Thymus (tissue), 11 donors: ENCODE measurements at regions not wholly inside any gene's neighbourhood (a gene's known extent, or its start where the extent isn't known, plus 50 kb on each side); places are given as distances from the start of the nearest gene placed in this dataset.

Source experiments
- DNase-seq, 9 donors: peaks; one replicate each; pipeline ENCODE4 v3.0.0-alpha.2; 2013; ENCODE audit warnings: low spot score in 9 of 9, low read depth in 6 of 9, missing footprints in 1 of 9
- H3K27ac ChIP-seq, 2 donors: one replicate each; pipeline ENCODE4 v1.5.1; 2013; ENCODE audit warnings: control low read depth in 1 of 2, low read depth in 1 of 2, low read length in 1 of 2, mild to moderate bottlenecking in 1 of 2, moderate library complexity in 1 of 2
- H3K27me3 ChIP-seq, 2 donors: one replicate each; pipeline ENCODE4 v1.5.1; 2013; ENCODE audit warnings: low read length in 1 of 2; ENCODE audit not compliant: control insufficient read depth in 2 of 2, insufficient read depth in 1 of 2
- H3K36me3 ChIP-seq, 2 donors: one replicate each; pipeline ENCODE4 v1.5.1; 2013; ENCODE audit warnings: low read length in 1 of 2, mild to moderate bottlenecking in 1 of 2, moderate library complexity in 1 of 2; ENCODE audit not compliant: control insufficient read depth in 2 of 2, insufficient read depth in 2 of 2
- H3K4me1 ChIP-seq, 2 donors: one replicate each; pipeline ENCODE4 v1.5.1; 2013; ENCODE audit warnings: low read length in 2 of 2; ENCODE audit not compliant: control insufficient read depth in 2 of 2, insufficient read depth in 2 of 2
- H3K4me3 ChIP-seq, 2 donors: one replicate each; pipeline ENCODE4 v1.5.1; 2013; ENCODE audit warnings: low read length in 2 of 2, control low read depth in 1 of 2, mild to moderate bottlenecking in 1 of 2
- H3K9me3 ChIP-seq, 2 donors: one replicate each; pipeline ENCODE4 v1.5.1; 2013; ENCODE audit warnings: low read length in 1 of 2, mild to moderate bottlenecking in 1 of 2; ENCODE audit not compliant: control insufficient read depth in 2 of 2, insufficient read depth in 1 of 2
- WGBS: extraction: QIAGEN DNeasy Blood & Tissue Kit; methylation state at CpG from one replicate; pipeline ENCODE4 v1.1.7; 2013; 5-methylcytosine and 5-hydroxymethylcytosine counted together
- donor health status: healthy.

DNA sequence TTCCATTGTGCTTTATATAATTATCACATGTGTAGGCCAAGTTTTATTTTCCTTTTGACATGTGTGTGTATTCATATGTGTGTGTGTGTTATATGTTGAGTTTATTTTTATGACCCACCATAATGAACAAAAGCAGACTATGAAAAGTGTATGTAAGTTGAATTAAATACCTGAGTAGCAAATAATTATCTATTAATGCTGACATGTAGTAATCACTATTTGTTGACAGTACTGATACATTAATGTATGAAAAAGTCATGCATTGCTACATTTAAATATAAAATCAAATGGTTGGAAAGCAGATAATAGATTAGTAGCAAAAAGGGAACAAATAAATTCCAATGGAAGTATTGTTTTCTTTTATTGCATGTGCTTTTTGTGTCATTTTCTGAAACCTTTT, 1948.5 kb upstream of the PCDH20 start:
- no peak for DNase-seq
- Histone ChIP-seq H3K36me3 (no peaks in the 10 kb centered on the region), H3K4me3 (no peak overlapping the region), H3K27ac (no peak overlapping the region), H3K4me1 (no peaks in the 10 kb centered on the region), H3K27me3 (no peaks in the 10 kb centered on the region), H3K9me3 (peaks cover 1 to 2% of the 10 kb centered on the region in 2 donors)

DNA sequence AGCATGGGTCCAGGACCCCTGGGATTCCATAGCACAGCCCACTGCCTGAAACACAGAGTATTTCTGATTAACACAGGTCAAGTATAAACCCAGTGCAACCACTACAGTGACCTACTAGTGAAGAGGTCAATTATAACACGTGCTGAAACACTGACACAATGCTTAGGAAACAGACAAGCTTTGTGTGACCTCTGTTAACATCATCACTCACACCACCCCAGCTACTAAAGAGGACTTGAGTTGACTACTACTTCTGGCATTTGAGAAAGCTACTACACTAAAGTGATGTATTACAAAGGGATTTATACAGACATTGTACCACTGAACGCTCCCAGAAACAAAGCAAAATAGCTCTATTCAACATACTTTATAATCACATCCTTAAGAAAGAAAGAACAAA, 1935.9 kb upstream of the PCDH20 start:
- no peak overlapping the region for H3K27ac ChIP-seq
- no peaks in the 10 kb centered on the region for H3K4me1 ChIP-seq
- no peak for DNase-seq
- no peaks in the 10 kb centered on the region for H3K27me3 ChIP-seq
- WGBS, result 91% methylated on average over 2 of the region's 2 CpGs
- no peaks in the 10 kb centered on the region for H3K36me3 ChIP-seq
- no peak overlapping the region for H3K4me3 ChIP-seq
- H3K9me3 ChIP-seq, result no peaks in the 10 kb centered on the region

DNA sequence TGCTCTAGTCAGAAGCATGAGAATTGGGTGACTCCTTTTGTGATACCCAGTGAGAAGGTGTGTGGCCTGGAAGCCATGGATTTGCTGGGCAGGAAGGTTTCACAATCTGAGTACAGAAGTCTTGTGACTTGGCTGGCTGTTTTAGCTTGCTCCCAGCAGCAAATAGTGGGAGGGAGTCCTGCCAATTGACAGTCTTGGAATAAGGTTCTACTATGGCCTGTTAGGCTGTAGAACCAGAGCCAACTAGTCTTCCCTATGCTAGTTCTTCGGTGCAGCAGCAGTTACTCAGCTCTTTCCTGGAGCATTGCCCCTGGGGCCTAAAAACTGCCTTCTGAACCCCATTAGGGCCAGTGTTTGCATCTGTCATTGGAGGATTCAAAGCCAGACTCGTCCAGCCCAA, 1935.4 kb upstream of the PCDH20 start:
- DNase-seq, result no peak
- H3K4me3 ChIP-seq, result no peak overlapping the region
- no peak overlapping the region for H3K27ac ChIP-seq
- 78% methylated on average over 2 of the region's 2 CpGs for WGBS
- no peaks in the 10 kb centered on the region for H3K27me3 ChIP-seq
- H3K4me1 ChIP-seq, result no peaks in the 10 kb centered on the region
- H3K9me3 ChIP-seq, result no peaks in the 10 kb centered on the region
- no peaks in the 10 kb centered on the region for H3K36me3 ChIP-seq

GRCh38 chr13:63345835-63346234, 1930.2 kb upstream of the PCDH20 start:
- Histone ChIP-seq H3K4me3 (no peak overlapping the region), H3K27me3 (no peaks in the 10 kb centered on the region)
- DNase-seq, result no peak

DNA sequence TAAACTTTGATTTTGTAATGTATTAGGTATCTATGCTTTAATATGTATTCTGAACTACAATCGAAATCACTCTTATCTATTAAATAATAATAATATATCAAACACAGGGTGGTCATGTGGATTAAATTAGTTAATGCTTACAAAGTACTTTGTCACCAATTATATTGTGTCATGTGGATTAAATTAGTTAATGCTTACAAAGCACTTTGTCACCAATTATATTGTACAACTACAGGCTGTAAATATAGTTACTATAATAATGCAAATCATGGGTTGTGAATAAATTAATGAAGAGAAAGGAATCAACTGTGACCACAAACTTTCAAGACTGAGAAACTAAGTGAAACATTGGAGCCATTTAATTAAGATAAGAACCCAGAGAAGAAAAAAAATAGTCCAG, 1929.1 kb upstream of the PCDH20 start:
- Histone ChIP-seq H3K27ac (no peak overlapping the region), H3K4me1 (no peaks in the 10 kb centered on the region), H3K9me3 (no peaks in the 10 kb centered on the region), H3K27me3 (no peaks in the 10 kb centered on the region), H3K36me3 (no peaks in the 10 kb centered on the region), H3K4me3 (no peak overlapping the region)
- 89% methylated on average over 1 of the region's 1 CpG for WGBS
- DNase-seq, result no peak

More at GRCh38 chr13:63345835-63346234, 1930.2 kb upstream of the PCDH20 start:
- Histone ChIP-seq H3K36me3 (no peaks in the 10 kb centered on the region), H3K4me1 (no peaks in the 10 kb centered on the region), H3K27ac (no peak overlapping the region), H3K9me3 (no peaks in the 10 kb centered on the region)

DNA sequence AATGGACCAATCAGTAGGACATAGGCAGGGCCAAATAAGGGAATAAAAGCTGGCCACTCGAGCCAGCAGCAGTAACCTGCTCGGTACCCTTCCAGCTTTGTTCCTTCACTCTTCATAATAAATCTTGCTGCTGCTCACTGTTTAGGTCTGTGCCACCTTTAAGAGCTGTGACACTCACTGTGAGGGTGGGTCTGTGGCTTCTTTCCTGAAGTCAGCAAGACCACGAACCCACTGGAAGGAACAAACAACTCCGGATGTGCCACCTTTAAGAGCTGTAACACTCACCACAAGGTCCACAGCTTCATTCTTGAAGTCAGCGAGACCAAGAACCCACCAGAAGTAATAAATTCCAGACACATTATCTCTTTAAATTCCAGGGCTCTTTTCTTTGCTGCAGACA, 1922.3 kb upstream of the PCDH20 start:
- no peaks in the 10 kb centered on the region for H3K36me3 ChIP-seq
- H3K4me1 ChIP-seq, result no peaks in the 10 kb centered on the region
- no peak overlapping the region for H3K27ac ChIP-seq
- no peak overlapping the region for H3K4me3 ChIP-seq
- WGBS, result 83% methylated on average over 5 of the region's 5 CpGs
- no peak for DNase-seq
- H3K27me3 ChIP-seq, result no peaks in the 10 kb centered on the region
- H3K9me3 ChIP-seq, result no peaks in the 10 kb centered on the region

DNA sequence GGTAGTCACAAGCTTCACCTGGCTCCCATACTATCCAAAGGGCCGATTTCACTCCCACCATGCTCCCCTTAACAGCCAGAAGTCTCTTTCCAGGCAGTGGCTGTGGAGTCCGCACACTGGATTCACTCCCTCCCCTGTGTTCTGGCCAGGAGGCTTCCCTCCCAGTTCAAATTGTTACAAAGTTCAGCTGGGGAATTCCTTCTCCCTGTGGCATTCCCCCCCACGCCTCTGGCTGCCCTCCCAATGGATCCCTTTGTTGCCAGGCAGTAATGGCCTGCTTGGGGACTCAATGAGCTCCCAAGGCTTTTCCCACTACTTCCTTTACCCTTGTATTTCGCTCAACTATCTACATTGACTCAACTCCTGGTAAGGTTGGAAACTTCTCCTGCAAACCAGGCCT, 1921.4 kb upstream of the PCDH20 start:
- DNase-seq, result no peak
- Histone ChIP-seq H3K27ac (no peak overlapping the region), H3K9me3 (no peaks in the 10 kb centered on the region), H3K4me3 (no peak overlapping the region), H3K36me3 (no peaks in the 10 kb centered on the region), H3K27me3 (no peaks in the 10 kb centered on the region), H3K4me1 (no peaks in the 10 kb centered on the region)
- WGBS, result 73% methylated on average over 4 of the region's 4 CpGs

- no peaks in the 10 kb centered on the region for H3K27me3 ChIP-seq
- H3K4me1 ChIP-seq, result no peaks in the 10 kb centered on the region
- no peaks in the 10 kb centered on the region for H3K36me3 ChIP-seq
- no peak overlapping the region for H3K4me3 ChIP-seq
- WGBS, result 80% methylated on average over 1 of the region's 1 CpG
- no peak for DNase-seq
- H3K27ac ChIP-seq, result no peak overlapping the region
- H3K9me3 ChIP-seq, result no peaks in the 10 kb centered on the region
Measured at GRCh38 chr13:63336549-63336948, 1920.9 kb upstream of the PCDH20 start.

GRCh38 chr13:63327584-63327983, 1911.9 kb upstream of the PCDH20 start:
- no peaks in the 10 kb centered on the region for H3K27me3 ChIP-seq
- H3K4me1 ChIP-seq, result no peaks in the 10 kb centered on the region
- no peak overlapping the region for H3K4me3 ChIP-seq
- H3K36me3 ChIP-seq, result no peaks in the 10 kb centered on the region
- H3K9me3 ChIP-seq, result no peaks in the 10 kb centered on the region
- 94% methylated on average over 1 of the region's 1 CpG for WGBS
- DNase-seq, result no peak
- H3K27ac ChIP-seq, result no peak overlapping the region

DNA sequence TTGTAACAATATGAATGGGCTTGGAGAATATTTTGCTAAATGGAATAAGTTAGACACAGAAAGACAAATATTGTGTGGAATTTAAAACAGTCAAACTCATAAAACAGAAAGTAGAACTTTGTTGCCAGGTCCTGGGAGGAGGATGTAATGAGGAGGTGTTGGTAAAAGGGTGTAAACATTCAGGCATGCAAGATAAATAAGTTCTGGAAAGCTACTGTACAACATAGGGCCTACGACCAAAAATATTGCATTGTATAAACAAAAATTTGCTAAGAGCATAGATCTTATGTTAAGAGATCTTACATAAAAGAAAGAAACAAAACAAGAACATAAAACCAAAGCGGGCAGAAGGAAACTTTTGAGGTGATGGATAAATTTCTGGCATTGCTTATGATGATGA, 1907.8 kb upstream of the PCDH20 start:
- Histone ChIP-seq H3K4me1 (no peaks in the 10 kb centered on the region), H3K4me3 (no peak overlapping the region), H3K27ac (no peak overlapping the region), H3K27me3 (no peaks in the 10 kb centered on the region), H3K9me3 (no peaks in the 10 kb centered on the region), H3K36me3 (no peaks in the 10 kb centered on the region)
- 96% methylated on average over 2 of the region's 2 CpGs for WGBS
- DNase-seq, result no peak
